GM18505 (cell line): ENCODE measurements at regions not wholly inside any gene's neighbourhood (a gene's known extent, or its start where the extent isn't known, plus 50 kb on each side); places are given as distances from the start of the nearest gene placed in this dataset.

Experiments used
- ATAC-seq: cut with Tn5 transposase; IDR thresholded peaks from one replicate; pipeline ENCODE4 v1.9.1; 2021; ENCODE audit not compliant: unreplicated experiment
- POLR2A ChIP-seq: IDR thresholded peaks from 4 replicates; pipeline ENCODE4 v1.6.1; 2011; ENCODE audit warnings: borderline replicate concordance; ENCODE audit not compliant: insufficient read depth, insufficient read length; ENCODE audit errors: extremely low read depth

- ATAC-seq, result no peak
- TF ChIP-seq POLR2A, result no peak
Measured at GRCh38 chr4:151459375-151459774, 50.4 kb downstream of the FHIP1A start.

- ATAC-seq, result no peak
- TF ChIP-seq POLR2A, result no peak
Measured at GRCh38 chr4:151460434-151460833, 51.5 kb downstream of the FHIP1A start.

- no peak for ATAC-seq
- no peak for TF ChIP-seq POLR2A
Measured at GRCh38 chr4:151462554-151462953, 53.6 kb downstream of the FHIP1A start.

GRCh38 chr4:151468715-151469696 is 60.0 kb downstream of the FHIP1A start:
- ATAC-seq, result no peak
- no peak for TF ChIP-seq POLR2A

GRCh38 chr4:151469970-151470369 is 61.0 kb downstream of the FHIP1A start:
- TF ChIP-seq POLR2A, result no peak
- ATAC-seq, result no peak

- no peak for ATAC-seq
- TF ChIP-seq POLR2A, result no peak
Measured at GRCh38 chr4:151471728-151472127, 62.8 kb downstream of the FHIP1A start.

GRCh38 chr4:151472297-151472696 is 63.3 kb downstream of the FHIP1A start:
- no peak for TF ChIP-seq POLR2A
- ATAC-seq, result no peak

GRCh38 chr4:151472711-151473110 is 63.7 kb downstream of the FHIP1A start:
- no peak for ATAC-seq

GRCh38 chr4:151473521-151474097 is 64.6 kb downstream of the FHIP1A start:
- no peak for TF ChIP-seq POLR2A
- no peak for ATAC-seq

More at GRCh38 chr4:151472711-151473110, 63.7 kb downstream of the FHIP1A start:
- no peak for TF ChIP-seq POLR2A

GRCh38 chr4:151475035-151475714 is 66.2 kb downstream of the FHIP1A start:
- no peak for ATAC-seq
- no peak for TF ChIP-seq POLR2A

GRCh38 chr4:151481813-151482212 is 72.8 kb downstream of the FHIP1A start:
- ATAC-seq, result no peak
- TF ChIP-seq POLR2A, result no peak

GRCh38 chr4:151484396-151485102 is 75.6 kb downstream of the FHIP1A start:
- no peak for ATAC-seq
- TF ChIP-seq POLR2A, result no peak
